ENCODE measurements at regions not wholly inside any gene's neighbourhood (a gene's known extent, or its start where the extent isn't known, plus 50 kb on each side); places are given as distances from the start of the nearest gene placed in this dataset.
"Not testable (repeated sequence)": the region's sequence is repeated elsewhere in the genome, so short reads cannot be mapped to it uniquely, and the experiment has no call there.

DNA sequence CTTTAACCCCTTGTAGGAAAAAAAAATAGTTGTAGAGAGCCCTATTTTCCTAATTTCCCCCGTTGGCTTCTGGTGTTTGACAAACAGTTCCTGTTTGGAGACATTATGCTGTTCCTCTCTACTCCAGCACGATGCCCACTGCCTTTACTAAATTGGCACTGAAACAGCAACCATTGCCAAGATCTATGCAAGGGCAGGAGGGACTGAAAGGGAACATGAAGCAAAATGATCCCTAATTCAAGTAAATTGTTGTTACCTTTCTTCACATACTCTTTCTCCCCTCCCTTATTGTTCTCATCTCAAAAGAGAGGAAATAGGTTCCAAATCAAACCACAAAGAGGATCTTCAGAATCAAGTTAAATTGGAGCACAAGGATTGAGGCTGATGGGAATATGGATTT lies 764.1 kb upstream of the MMS22L start:
- intact Hi-C loops (cut with DNase I, micrococcal nuclease) = no loop called here
- H3K9me3 ChIP-seq = no peaks in the 10 kb centered on the region
- H3K36me3 ChIP-seq (ENCODE audit: low read depth) = no peaks in the 10 kb centered on the region
- no peak for ATAC-seq
- no peak for DNase-seq
- no peak overlapping the region for H3K4me3 ChIP-seq
- TF ChIP-seq, protein P1, sequence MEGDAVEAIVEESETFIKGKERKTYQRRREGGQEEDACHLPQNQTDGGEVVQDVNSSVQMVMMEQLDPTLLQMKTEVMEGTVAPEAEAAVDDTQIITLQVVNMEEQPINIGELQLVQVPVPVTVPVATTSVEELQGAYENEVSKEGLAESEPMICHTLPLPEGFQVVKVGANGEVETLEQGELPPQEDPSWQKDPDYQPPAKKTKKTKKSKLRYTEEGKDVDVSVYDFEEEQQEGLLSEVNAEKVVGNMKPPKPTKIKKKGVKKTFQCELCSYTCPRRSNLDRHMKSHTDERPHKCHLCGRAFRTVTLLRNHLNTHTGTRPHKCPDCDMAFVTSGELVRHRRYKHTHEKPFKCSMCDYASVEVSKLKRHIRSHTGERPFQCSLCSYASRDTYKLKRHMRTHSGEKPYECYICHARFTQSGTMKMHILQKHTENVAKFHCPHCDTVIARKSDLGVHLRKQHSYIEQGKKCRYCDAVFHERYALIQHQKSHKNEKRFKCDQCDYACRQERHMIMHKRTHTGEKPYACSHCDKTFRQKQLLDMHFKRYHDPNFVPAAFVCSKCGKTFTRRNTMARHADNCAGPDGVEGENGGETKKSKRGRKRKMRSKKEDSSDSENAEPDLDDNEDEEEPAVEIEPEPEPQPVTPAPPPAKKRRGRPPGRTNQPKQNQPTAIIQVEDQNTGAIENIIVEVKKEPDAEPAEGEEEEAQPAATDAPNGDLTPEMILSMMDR (IDR thresholded peaks at IDR 0.05) = no peak
- H3K4me1 ChIP-seq (ENCODE audit: low read depth) = no peaks in the 10 kb centered on the region

DNA sequence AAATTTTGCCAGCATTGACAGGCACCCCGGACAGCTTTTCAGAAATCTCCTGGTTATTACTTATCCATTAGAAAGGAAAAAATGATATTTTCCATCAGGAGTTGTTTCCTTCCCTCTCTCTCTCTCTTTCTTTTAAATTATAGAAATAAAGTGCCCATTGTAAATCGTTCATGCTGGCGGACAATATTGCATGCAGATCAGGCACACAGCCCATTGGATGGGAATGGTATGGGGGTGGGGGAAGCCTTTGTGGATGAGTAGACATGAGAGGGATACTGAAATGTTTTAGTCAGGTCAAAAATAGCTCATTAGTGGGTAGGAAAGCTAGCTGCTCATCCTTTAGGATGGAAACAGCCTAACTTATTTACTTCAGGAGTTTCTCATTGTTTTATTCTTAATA lies 764.9 kb upstream of the MMS22L start:
- no peaks in the 10 kb centered on the region for H3K9me3 ChIP-seq
- no peaks in the 10 kb centered on the region for H3K36me3 ChIP-seq (ENCODE audit: low read depth)
- no peaks in the 10 kb centered on the region for H3K4me1 ChIP-seq (ENCODE audit: low read depth)
- DNase-seq = no peak
- TF ChIP-seq, protein P1 (IDR thresholded peaks at IDR 0.05) = no peak
- no peak for ATAC-seq
- H3K4me3 ChIP-seq = no peak overlapping the region
- intact Hi-C loops (cut with DNase I, micrococcal nuclease) = no loop called here

DNA sequence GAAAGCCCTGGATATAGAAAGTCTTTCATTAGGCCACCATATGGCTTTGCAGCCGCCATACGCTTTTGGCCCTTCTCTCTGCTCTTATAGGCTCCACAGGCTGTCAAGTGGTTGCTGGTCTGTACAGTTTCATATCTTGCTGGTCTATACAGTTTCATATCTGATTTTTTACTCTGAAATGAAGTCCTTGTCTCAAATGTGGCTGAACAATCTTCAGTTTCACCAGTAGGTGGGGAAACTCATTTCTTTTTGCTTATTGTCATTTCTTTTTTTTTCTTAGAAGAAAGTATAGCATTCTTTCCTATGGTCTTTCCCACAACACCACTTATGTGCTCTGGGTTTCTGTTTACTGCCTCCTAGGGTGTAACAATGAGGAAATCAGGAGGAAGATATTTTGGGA lies 771.4 kb upstream of the MMS22L start:
- H3K4me1 ChIP-seq (ENCODE audit: low read depth) = no peaks in the 10 kb centered on the region
- ATAC-seq = no peak
- intact Hi-C loops (cut with DNase I, micrococcal nuclease) = no loop called here
- TF ChIP-seq, protein P1 (IDR thresholded peaks at IDR 0.05) = no peak
- no peak for DNase-seq
- H3K4me3 ChIP-seq = no peak overlapping the region
- H3K9me3 ChIP-seq = no peaks in the 10 kb centered on the region
- H3K36me3 ChIP-seq (ENCODE audit: low read depth) = no peaks in the 10 kb centered on the region

DNA sequence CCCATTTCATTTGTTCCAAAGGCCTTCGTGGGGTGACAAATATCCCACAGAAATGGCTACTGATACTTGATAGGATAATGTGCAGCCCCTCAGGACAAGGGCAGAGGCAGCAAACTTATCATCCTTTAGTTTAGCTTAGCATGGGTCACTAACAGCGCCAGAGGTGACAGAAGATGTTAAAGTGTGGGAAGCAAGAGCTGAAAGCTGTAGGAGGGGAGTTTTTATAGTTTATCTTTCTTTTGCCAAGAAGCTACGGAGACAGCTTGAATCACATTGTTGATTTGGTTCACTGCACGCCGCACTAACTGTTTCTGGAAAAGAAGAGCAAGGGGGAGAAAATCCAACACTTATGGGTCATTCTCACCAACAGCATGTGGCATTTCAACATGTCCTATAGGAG lies 773.9 kb upstream of the MMS22L start:
- Histone ChIP-seq H3K9me3 (no peaks in the 10 kb centered on the region), H3K4me1 (ENCODE audit: low read depth) (no peaks in the 10 kb centered on the region), H3K36me3 (ENCODE audit: low read depth) (no peaks in the 10 kb centered on the region), H3K4me3 (no peak overlapping the region)
- ATAC-seq (no peak), DNase-seq (no peak)
- TF ChIP-seq, protein P1 (IDR thresholded peaks at IDR 0.05) = no peak
- intact Hi-C loops (cut with DNase I, micrococcal nuclease) = no loop called here

DNA sequence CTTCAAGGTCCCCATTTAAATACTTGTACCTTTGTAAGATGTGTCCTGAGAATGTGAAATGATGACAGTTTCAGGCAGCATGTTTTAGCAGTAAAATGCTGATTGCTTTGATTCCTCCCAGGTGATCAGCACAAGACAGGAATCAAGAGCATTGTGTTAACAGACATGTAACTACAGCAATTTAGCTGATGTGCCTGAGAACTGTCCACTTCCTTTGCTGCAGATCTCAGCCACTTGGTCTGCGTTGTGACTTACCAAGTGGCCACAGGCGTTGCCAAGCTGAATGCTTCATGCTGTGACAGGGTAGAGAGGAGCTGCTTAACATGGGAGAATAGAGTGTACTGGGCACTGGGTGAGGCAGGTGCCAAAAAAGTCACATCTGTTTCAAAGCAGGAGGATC lies 767.0 kb upstream of the POU3F2 start:
- Histone ChIP-seq H3K4me1 (ENCODE audit: low read depth) (no peaks in the 10 kb centered on the region), H3K4me3 (no peak overlapping the region), H3K36me3 (ENCODE audit: low read depth) (no peaks in the 10 kb centered on the region), H3K9me3 (no peaks in the 10 kb centered on the region)
- no peak for ATAC-seq
- TF ChIP-seq, protein P1 (IDR thresholded peaks at IDR 0.05) = no peak
- DNase-seq = no peak
- intact Hi-C loops (cut with DNase I, micrococcal nuclease) = no loop called here

DNA sequence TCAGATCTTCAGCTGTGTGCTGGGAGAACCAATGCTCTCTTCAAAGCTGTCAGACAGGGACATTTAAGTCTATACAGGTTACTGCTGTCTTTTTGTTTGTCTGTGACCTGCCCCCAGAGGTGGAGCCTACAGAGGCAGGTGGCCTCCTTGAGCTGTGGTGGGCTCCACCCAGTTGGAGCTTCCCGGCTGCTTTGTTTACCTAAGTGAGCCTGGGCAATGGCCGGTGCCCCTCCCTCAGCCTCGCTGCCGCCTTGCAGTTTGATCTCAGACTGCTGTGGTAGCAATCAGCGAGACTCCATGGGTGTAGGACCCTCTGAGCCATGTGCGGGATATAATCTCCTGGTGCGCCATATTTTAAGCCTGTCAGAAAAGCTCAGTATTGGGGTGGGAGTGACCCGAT lies 745.8 kb upstream of the POU3F2 start:
- H3K4me3 ChIP-seq; ATAC-seq; intact Hi-C loops (cut with DNase I, micrococcal nuclease); H3K36me3 ChIP-seq (ENCODE audit: low read depth); H3K9me3 ChIP-seq; DNase-seq; H3K4me1 ChIP-seq (ENCODE audit: low read depth): not testable (repeated sequence)
